ENCODE measurements at regions not wholly inside any gene's neighbourhood (a gene's known extent, or its start where the extent isn't known, plus 50 kb on each side); places are given as distances from the start of the nearest gene placed in this dataset.

DNA sequence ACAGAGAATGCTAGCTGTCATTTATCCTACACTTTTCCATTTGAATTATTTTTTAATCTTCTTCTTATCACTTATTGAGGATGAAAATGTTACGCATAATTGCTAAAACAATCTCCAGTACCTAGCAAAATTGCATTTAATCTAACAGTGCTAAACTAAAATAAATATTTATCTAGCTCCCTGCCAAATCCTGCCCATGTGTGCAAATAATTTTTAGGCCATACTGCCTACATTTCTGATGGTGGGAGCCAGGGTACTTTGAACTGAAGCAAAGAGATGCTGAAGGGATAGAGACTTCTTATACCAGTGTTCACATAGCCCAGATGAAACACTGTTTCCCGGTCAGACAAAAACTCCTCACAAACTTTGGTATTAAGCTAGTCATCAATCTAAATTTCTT lies 1268.7 kb upstream of the PCDH20 start:
- no peak for TF ChIP-seq TOX (CRISPR knock-in tag; IDR thresholded peaks at IDR 0.05; ENCODE audit: borderline replicate concordance)
- TF ChIP-seq ISL1 (CRISPR knock-in tag; IDR thresholded peaks at IDR 0.05), result no peak
- TF ChIP-seq, protein P1, sequence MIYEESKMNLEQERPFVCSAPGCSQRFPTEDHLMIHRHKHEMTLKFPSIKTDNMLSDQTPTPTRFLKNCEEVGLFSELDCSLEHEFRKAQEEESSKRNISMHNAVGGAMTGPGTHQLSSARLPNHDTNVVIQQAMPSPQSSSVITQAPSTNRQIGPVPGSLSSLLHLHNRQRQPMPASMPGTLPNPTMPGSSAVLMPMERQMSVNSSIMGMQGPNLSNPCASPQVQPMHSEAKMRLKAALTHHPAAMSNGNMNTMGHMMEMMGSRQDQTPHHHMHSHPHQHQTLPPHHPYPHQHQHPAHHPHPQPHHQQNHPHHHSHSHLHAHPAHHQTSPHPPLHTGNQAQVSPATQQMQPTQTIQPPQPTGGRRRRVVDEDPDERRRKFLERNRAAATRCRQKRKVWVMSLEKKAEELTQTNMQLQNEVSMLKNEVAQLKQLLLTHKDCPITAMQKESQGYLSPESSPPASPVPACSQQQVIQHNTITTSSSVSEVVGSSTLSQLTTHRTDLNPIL (CRISPR knock-in tag; IDR thresholded peaks at IDR 0.05; ENCODE audit: low read depth), result no peak
- TF ChIP-seq, protein P2, sequence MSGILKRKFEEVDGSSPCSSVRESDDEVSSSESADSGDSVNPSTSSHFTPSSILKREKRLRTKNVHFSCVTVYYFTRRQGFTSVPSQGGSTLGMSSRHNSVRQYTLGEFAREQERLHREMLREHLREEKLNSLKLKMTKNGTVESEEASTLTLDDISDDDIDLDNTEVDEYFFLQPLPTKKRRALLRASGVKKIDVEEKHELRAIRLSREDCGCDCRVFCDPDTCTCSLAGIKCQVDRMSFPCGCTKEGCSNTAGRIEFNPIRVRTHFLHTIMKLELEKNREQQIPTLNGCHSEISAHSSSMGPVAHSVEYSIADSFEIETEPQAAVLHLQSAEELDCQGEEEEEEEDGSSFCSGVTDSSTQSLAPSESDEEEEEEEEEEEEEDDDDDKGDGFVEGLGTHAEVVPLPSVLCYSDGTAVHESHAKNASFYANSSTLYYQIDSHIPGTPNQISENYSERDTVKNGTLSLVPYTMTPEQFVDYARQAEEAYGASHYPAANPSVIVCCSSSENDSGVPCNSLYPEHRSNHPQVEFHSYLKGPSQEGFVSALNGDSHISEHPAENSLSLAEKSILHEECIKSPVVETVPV (CRISPR knock-in tag; IDR thresholded peaks at IDR 0.05), result no peak
- TF ChIP-seq ZC3H10 (CRISPR knock-in tag; IDR thresholded peaks at IDR 0.05), result no peak
- no peak for TF ChIP-seq ZNF565 (CRISPR knock-in tag; conservative IDR thresholded peaks at IDR 0.05; ENCODE audit: low read depth)
- TF ChIP-seq, protein P3, sequence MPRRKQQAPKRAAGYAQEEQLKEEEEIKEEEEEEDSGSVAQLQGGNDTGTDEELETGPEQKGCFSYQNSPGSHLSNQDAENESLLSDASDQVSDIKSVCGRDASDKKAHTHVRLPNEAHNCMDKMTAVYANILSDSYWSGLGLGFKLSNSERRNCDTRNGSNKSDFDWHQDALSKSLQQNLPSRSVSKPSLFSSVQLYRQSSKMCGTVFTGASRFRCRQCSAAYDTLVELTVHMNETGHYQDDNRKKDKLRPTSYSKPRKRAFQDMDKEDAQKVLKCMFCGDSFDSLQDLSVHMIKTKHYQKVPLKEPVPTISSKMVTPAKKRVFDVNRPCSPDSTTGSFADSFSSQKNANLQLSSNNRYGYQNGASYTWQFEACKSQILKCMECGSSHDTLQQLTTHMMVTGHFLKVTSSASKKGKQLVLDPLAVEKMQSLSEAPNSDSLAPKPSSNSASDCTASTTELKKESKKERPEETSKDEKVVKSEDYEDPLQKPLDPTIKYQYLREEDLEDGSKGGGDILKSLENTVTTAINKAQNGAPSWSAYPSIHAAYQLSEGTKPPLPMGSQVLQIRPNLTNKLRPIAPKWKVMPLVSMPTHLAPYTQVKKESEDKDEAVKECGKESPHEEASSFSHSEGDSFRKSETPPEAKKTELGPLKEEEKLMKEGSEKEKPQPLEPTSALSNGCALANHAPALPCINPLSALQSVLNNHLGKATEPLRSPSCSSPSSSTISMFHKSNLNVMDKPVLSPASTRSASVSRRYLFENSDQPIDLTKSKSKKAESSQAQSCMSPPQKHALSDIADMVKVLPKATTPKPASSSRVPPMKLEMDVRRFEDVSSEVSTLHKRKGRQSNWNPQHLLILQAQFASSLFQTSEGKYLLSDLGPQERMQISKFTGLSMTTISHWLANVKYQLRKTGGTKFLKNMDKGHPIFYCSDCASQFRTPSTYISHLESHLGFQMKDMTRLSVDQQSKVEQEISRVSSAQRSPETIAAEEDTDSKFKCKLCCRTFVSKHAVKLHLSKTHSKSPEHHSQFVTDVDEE (CRISPR knock-in tag; IDR thresholded peaks at IDR 0.05), result no peak
- no peak for TF ChIP-seq ZFP30 (CRISPR knock-in tag; IDR thresholded peaks at IDR 0.05)
- no peak for TF ChIP-seq RARB (CRISPR knock-in tag; IDR thresholded peaks at IDR 0.05)
- TF ChIP-seq ZFP3 (CRISPR knock-in tag; IDR thresholded peaks at IDR 0.05), result no peak
- TF ChIP-seq OSR1 (CRISPR knock-in tag; IDR thresholded peaks at IDR 0.05), result no peak
- no peak for TF ChIP-seq GLIS3 (CRISPR knock-in tag; IDR thresholded peaks at IDR 0.05)
- TF ChIP-seq PPARA (CRISPR knock-in tag; IDR thresholded peaks at IDR 0.05; ENCODE audit: borderline replicate concordance), result no peak
- no peak for TF ChIP-seq ARNTL (CRISPR knock-in tag; IDR thresholded peaks at IDR 0.05; ENCODE audit: borderline replicate concordance, low read depth)
- TF ChIP-seq, protein P4, sequence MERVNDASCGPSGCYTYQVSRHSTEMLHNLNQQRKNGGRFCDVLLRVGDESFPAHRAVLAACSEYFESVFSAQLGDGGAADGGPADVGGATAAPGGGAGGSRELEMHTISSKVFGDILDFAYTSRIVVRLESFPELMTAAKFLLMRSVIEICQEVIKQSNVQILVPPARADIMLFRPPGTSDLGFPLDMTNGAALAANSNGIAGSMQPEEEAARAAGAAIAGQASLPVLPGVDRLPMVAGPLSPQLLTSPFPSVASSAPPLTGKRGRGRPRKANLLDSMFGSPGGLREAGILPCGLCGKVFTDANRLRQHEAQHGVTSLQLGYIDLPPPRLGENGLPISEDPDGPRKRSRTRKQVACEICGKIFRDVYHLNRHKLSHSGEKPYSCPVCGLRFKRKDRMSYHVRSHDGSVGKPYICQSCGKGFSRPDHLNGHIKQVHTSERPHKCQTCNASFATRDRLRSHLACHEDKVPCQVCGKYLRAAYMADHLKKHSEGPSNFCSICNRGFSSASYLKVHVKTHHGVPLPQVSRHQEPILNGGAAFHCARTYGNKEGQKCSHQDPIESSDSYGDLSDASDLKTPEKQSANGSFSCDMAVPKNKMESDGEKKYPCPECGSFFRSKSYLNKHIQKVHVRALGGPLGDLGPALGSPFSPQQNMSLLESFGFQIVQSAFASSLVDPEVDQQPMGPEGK (CRISPR knock-in tag; IDR thresholded peaks at IDR 0.05; ENCODE audit: borderline replicate concordance), result no peak
- TF ChIP-seq BACH2 (CRISPR knock-in tag; IDR thresholded peaks at IDR 0.05; ENCODE audit: borderline replicate concordance), result no peak
- no peak for TF ChIP-seq ZNF8 (CRISPR knock-in tag; IDR thresholded peaks at IDR 0.05)
- no peak for TF ChIP-seq TCF4 (CRISPR knock-in tag; IDR thresholded peaks at IDR 0.05; ENCODE audit: borderline replicate concordance)
- no peak for ATAC-seq

DNA sequence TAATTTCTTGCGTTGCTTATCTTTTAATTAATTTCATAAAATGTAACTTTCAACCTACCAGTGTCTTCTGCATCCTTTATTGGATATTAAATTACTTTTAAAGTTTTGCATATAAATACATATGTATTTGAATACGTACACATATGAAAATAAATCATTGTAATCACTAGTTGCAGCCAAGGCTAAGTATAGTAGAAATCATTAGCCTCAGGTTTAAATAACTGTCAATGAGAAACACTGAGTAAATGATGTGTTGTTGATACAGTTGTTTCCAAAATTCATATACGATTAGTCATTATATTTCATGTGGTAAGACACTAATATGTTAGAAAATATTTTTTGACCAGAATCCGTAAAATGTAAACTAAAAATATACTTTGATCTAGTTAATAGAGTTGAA lies 1267.1 kb upstream of the PCDH20 start:
- ATAC-seq, result no peak
- TF ChIP-seq, protein P3 (CRISPR knock-in tag; IDR thresholded peaks at IDR 0.05), result no peak
- TF ChIP-seq RARB (CRISPR knock-in tag; IDR thresholded peaks at IDR 0.05) (no peak), ARNTL (CRISPR knock-in tag; IDR thresholded peaks at IDR 0.05; ENCODE audit: borderline replicate concordance, low read depth) (no peak), ESRRG (CRISPR knock-in tag; IDR thresholded peaks at IDR 0.05) (no peak), BACH2 (CRISPR knock-in tag; IDR thresholded peaks at IDR 0.05; ENCODE audit: borderline replicate concordance) (no peak), TOX (CRISPR knock-in tag; IDR thresholded peaks at IDR 0.05; ENCODE audit: borderline replicate concordance) (no peak), PPARA (CRISPR knock-in tag; IDR thresholded peaks at IDR 0.05; ENCODE audit: borderline replicate concordance) (no peak), GLIS3 (CRISPR knock-in tag; IDR thresholded peaks at IDR 0.05) (no peak), CSDC2 (CRISPR knock-in tag; IDR thresholded peaks at IDR 0.05) (no peak), OSR1 (CRISPR knock-in tag; IDR thresholded peaks at IDR 0.05) (no peak), ZNF70 (CRISPR knock-in tag; IDR thresholded peaks at IDR 0.05) (no peak)
- TF ChIP-seq, protein P5, sequence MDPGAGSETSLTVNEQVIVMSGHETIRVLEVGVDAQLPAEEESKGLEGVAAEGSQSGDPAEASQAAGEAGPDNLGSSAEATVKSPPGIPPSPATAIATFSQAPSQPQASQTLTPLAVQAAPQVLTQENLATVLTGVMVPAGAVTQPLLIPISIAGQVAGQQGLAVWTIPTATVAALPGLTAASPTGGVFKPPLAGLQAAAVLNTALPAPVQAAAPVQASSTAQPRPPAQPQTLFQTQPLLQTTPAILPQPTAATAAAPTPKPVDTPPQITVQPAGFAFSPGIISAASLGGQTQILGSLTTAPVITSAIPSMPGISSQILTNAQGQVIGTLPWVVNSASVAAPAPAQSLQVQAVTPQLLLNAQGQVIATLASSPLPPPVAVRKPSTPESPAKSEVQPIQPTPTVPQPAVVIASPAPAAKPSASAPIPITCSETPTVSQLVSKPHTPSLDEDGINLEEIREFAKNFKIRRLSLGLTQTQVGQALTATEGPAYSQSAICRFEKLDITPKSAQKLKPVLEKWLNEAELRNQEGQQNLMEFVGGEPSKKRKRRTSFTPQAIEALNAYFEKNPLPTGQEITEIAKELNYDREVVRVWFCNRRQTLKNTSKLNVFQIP (CRISPR knock-in tag; IDR thresholded peaks at IDR 0.05; ENCODE audit: borderline replicate concordance, low read depth), result no peak
- TF ChIP-seq, protein P1 (CRISPR knock-in tag; IDR thresholded peaks at IDR 0.05; ENCODE audit: low read depth), result no peak
